Lower lobe of right lung (tissue), 2 donors: ENCODE measurements at regions not wholly inside any gene's neighbourhood (a gene's known extent, or its start where the extent isn't known, plus 50 kb on each side); places are given as distances from the start of the nearest gene placed in this dataset.

Experiments
- ATAC-seq, 2 donors: fragments of 200-7000 bp; cut with Tn5 transposase; one replicate each; pipeline ENCODE4 v1.9.1; 2020 to 2022; ENCODE audit warnings: mild to moderate bottlenecking in 2 of 2, moderate library complexity in 2 of 2
- DNase-seq: peaks from one replicate; pipeline ENCODE4 v3.0.0-alpha.2; 2020
- H3K27ac ChIP-seq: fragments of 200-600 bp; one replicate; pipeline ENCODE4 v1.8.0; 2022
- H3K27me3 ChIP-seq: fragments of 200-600 bp; one replicate; pipeline ENCODE4 v1.8.0; 2022; ENCODE audit warnings: low read depth
- H3K36me3 ChIP-seq: fragments of 200-600 bp; one replicate; pipeline ENCODE4 v1.8.0; 2022; ENCODE audit warnings: mild to moderate bottlenecking
- H3K4me1 ChIP-seq: fragments of 200-600 bp; one replicate; pipeline ENCODE4 v1.8.0; 2022
- H3K4me3 ChIP-seq: fragments of 200-600 bp; one replicate; pipeline ENCODE4 v1.8.0; 2022; ENCODE audit warnings: mild to moderate bottlenecking
- H3K9me3 ChIP-seq: fragments of 200-600 bp; one replicate; pipeline ENCODE4 v1.8.0; 2022
- CTCF ChIP-seq: fragments of 200-600 bp; IDR thresholded peaks from one replicate; pipeline ENCODE4 v1.8.0; 2022; ENCODE audit warnings: antibody characterized with exemption, mild to moderate bottlenecking
- intact Hi-C: fragments of 100-400 bp; cut with DNase I; formaldehyde crosslinking; loops from one replicate; pipeline ENCODE4 v1.11.0; 2022
- donor health status: DM: no; HTN: yes; CAD: no; lungs with severe emphysema.

- no peak for ATAC-seq
- no peaks in the 10 kb centered on the region for H3K4me1 ChIP-seq
Observed at GRCh38 chr20:43857127-43857526, 57.5 kb upstream of the TOX2 start.

GRCh38 chr20:43855803-43856202 lies 58.8 kb upstream of the TOX2 start:
- Histone ChIP-seq H3K36me3 (no peaks in the 10 kb centered on the region), H3K4me1 (no peaks in the 10 kb centered on the region), H3K27ac (no peak overlapping the region), H3K27me3 (no peaks in the 10 kb centered on the region), H3K4me3 (no peak overlapping the region), H3K9me3 (no peaks in the 10 kb centered on the region)
- ATAC-seq (no peak), DNase-seq (no peak)
- no peak for TF ChIP-seq CTCF
- intact Hi-C loops, result no loop called here

More at GRCh38 chr20:43857127-43857526, 57.5 kb upstream of the TOX2 start:
- H3K36me3 ChIP-seq, result no peaks in the 10 kb centered on the region
- H3K4me3 ChIP-seq, result no peak overlapping the region
- no peak for TF ChIP-seq CTCF
- H3K9me3 ChIP-seq, result no peaks in the 10 kb centered on the region
- no peaks in the 10 kb centered on the region for H3K27me3 ChIP-seq
- no peak for DNase-seq
- no peak overlapping the region for H3K27ac ChIP-seq
- intact Hi-C loops, result no loop called here

GRCh38 chr20:43853918-43854317 lies 60.7 kb upstream of the TOX2 start:
- no peak for ATAC-seq
- no peaks in the 10 kb centered on the region for H3K27me3 ChIP-seq
- H3K4me3 ChIP-seq, result no peak overlapping the region
- no peaks in the 10 kb centered on the region for H3K36me3 ChIP-seq
- no peak for TF ChIP-seq CTCF
- H3K9me3 ChIP-seq, result no peaks in the 10 kb centered on the region
- peaks cover 4% of the 10 kb centered on the region for H3K4me1 ChIP-seq
- intact Hi-C loops, result no loop called here
- DNase-seq, result no peak
- H3K27ac ChIP-seq, result no peak overlapping the region

GRCh38 chr20:43853174-43853803 lies 61.4 kb upstream of the TOX2 start:
- intact Hi-C loops, result no loop called here
- Histone ChIP-seq H3K4me3 (no peak overlapping the region), H3K4me1 (peaks cover 4% of the 10 kb centered on the region), H3K27ac (no peak overlapping the region), H3K36me3 (no peaks in the 10 kb centered on the region), H3K9me3 (no peaks in the 10 kb centered on the region), H3K27me3 (no peaks in the 10 kb centered on the region)
- ATAC-seq, result no peak
- TF ChIP-seq CTCF, result no peak
- no peak for DNase-seq

- Histone ChIP-seq H3K27me3 (no peaks in the 10 kb centered on the region), H3K9me3 (no peaks in the 10 kb centered on the region), H3K4me1 (peaks cover 4% of the 10 kb centered on the region), H3K27ac (peak overlapping the region; percentile 75), H3K36me3 (no peaks in the 10 kb centered on the region), H3K4me3 (no peak overlapping the region)
- DNase-seq (no peak), ATAC-seq (peak; percentile 61 to 64)
- no peak for TF ChIP-seq CTCF
- intact Hi-C loops, result no loop called here
Observed at GRCh38 chr20:43849496-43850186, 65.0 kb upstream of the TOX2 start.
